K562 (cell line): ENCODE measurements at regions not wholly inside any gene's neighbourhood (a gene's known extent, or its start where the extent isn't known, plus 50 kb on each side); places are given as distances from the start of the nearest gene placed in this dataset.
"Not testable (repeated sequence)": the region's sequence is repeated elsewhere in the genome, so short reads cannot be mapped to it uniquely, and the experiment has no call there.

Experiments used
- ATAC-seq: fragments of 200-7000 bp; cut with Tn5 transposase; 3 replicates; pipeline ENCODE4 v1.9.1; 2020; ENCODE audit warnings: moderate library complexity
- BruUV-seq: library from RNA; stranded (reverse); fragments of 400-500 nt; replicated peaks from 2 replicates; lab custom pipeline; 2021; lab: Mats Ljungman, UMichigan
- CTCF ChIA-PET: fragments of 300-600 bp; formaldehyde crosslinking; extraction: SDS; loops from one replicate; lab custom pipeline; 2021; ENCODE audit warnings: low intra/inter-chr PET ratio; lab: Yijun Ruan, JAX
- POLR2A ChIA-PET: fragments of 300-600, 350-650 bp; sonication (Branson Sonifier 250); formaldehyde crosslinking; extraction: SDS; loops from one replicate; lab custom pipeline; 2021; ENCODE audit warnings: antibody characterized with exemption, inconsistent platforms; lab: Yijun Ruan, JAX
- DNase-seq, 4 experiments: peaks; one replicate each; pipeline versions ENCODE4 v3.0.0 to v3.0.0-alpha.2; 2011 to 2018; ENCODE audit warnings: low spot score in 3 of 4, mixed read lengths in 3 of 4; ENCODE audit errors: extremely low read depth in 1 of 4
- FAIRE-seq: peaks from 2 replicates; lab custom pipeline; 2011; peaks lifted over from hg19 to GRCh38; lab: Jason Lieb, UNC
- H2AFZ ChIP-seq: 2 replicates; pipeline ENCODE4 v1.6.0; 2011; ENCODE audit warnings: low read depth, low read length, control low read depth, inconsistent platforms
- H3K27ac ChIP-seq: fragments of 200-600 bp; 3 replicates; pipeline ENCODE4 v1.8.0; 2011; ENCODE audit warnings: low read depth, mild to moderate bottlenecking, control low read depth, inconsistent platforms, low read length, moderate library complexity, mixed read lengths; ENCODE audit errors: extremely low read depth
- H3K27me3 ChIP-seq, 2 experiments: fragments of 300-600 bp in 1 of 2; 2 replicates in 1 of 2; 3 replicates in 1 of 2; pipeline versions ENCODE4 v1.6.0 to v1.8.0; 2011; ENCODE audit warnings: inconsistent platforms in 2 of 2, low read length in 2 of 2, mild to moderate bottlenecking in 1 of 2, mixed read lengths in 1 of 2, moderate library complexity in 1 of 2; ENCODE audit not compliant: control insufficient read depth in 2 of 2, insufficient read depth in 2 of 2
- H3K36me3 ChIP-seq: fragments of 300-600 bp; 3 replicates; pipeline ENCODE4 v1.8.0; 2011; ENCODE audit warnings: mild to moderate bottlenecking, low read length, inconsistent platforms; ENCODE audit not compliant: control insufficient read depth, insufficient read depth
- H3K4me1 ChIP-seq, 2 experiments: fragments of 200-600 bp in 1 of 2; replicated peaks in 1 of 2; 2 replicates in 1 of 2; 3 replicates in 1 of 2; pipeline versions ENCODE4 v1.5.1 to v1.8.0; 2011; ENCODE audit warnings: inconsistent platforms in 2 of 2, low read length in 2 of 2, mild to moderate bottlenecking in 1 of 2, mixed read lengths in 1 of 2, moderate library complexity in 1 of 2; ENCODE audit not compliant: control insufficient read depth in 2 of 2, insufficient read depth in 2 of 2
- H3K4me2 ChIP-seq: 2 replicates; pipeline ENCODE4 v1.6.1; 2011; ENCODE audit warnings: low read length, control low read depth, inconsistent platforms, mixed read lengths; ENCODE audit not compliant: insufficient read depth
- H3K4me3 ChIP-seq: fragments of 200-600 bp; sonication (generic), shearing (Covaris generic); 2 replicates; pipeline ENCODE4 v1.5.1; 2016; ENCODE audit warnings: control low read depth, inconsistent platforms
- H3K79me2 ChIP-seq: fragments of 200-600 bp; 3 replicates; pipeline ENCODE4 v1.8.0; 2011; ENCODE audit warnings: low read length, inconsistent platforms; ENCODE audit not compliant: control insufficient read depth, insufficient read depth
- H3K9ac ChIP-seq, 2 experiments: 2 replicates each; pipeline versions ENCODE4 v1.6.0 to v1.6.1; 2011; ENCODE audit warnings: low read depth in 2 of 2, low read length in 2 of 2, control low read depth in 1 of 2, inconsistent platforms in 1 of 2, mild to moderate bottlenecking in 1 of 2, mixed read lengths in 1 of 2; ENCODE audit not compliant: insufficient read depth in 1 of 2
- H3K9me1 ChIP-seq: one replicate; pipeline ENCODE4 v1.6.0; 2011; ENCODE audit warnings: inconsistent platforms, mild to moderate bottlenecking, low read length, moderate library complexity; ENCODE audit not compliant: control insufficient read depth, insufficient read depth
- H3K9me3 ChIP-seq: replicated peaks from 2 replicates; pipeline ENCODE4 v1.5.1; 2011; ENCODE audit warnings: low read depth, low read length, inconsistent platforms; ENCODE audit not compliant: control insufficient read depth, insufficient read depth
- H4K20me1 ChIP-seq: replicated peaks from 2 replicates; pipeline ENCODE4 v1.6.1; 2011; ENCODE audit warnings: low read length, inconsistent platforms, mixed read lengths; ENCODE audit not compliant: control insufficient read depth, insufficient read depth
- ATF4 ChIP-seq: fragments of 450-650 bp; formaldehyde crosslinking; IDR thresholded peaks from 2 replicates; pipeline ENCODE4 v1.4.0; 2022; ENCODE audit warnings: mild to moderate bottlenecking, moderate library complexity
- ELF2 ChIP-seq: fragments of 250-450 bp; sonication (Bioruptor Pico); IDR thresholded peaks from 2 replicates; pipeline ENCODE4 v1.5.0; 2021; ENCODE audit warnings: mild to moderate bottlenecking
- PHB ChIP-seq: fragments of 250-450 bp; sonication (Bioruptor Pico); IDR thresholded peaks from 2 replicates; pipeline ENCODE4 v1.5.0; 2021
- WGBS: fragments of 100-300 bp; shearing (Covaris generic); methylation state at CpG from one replicate; pipeline ENCODE4 v1.1.6; 2016; ENCODE audit warnings: low coverage, mixed read lengths; ENCODE audit not compliant: insufficient coverage; ENCODE audit errors: missing lambda C conversion rate; 5-methylcytosine and 5-hydroxymethylcytosine counted together
- in situ Hi-C: fragments of 300-500 bp; cut with MboI; formaldehyde crosslinking; loops from 4 replicates; pipeline ENCODE4 v1.15.0; 2018; ENCODE audit warnings: inconsistent platforms, mixed read lengths
- intact Hi-C: fragments of 100-400 bp; cut with micrococcal nuclease; formaldehyde crosslinking; loops from 2 replicates; pipeline ENCODE4 v1.14.2; 2022

GRCh38 chr4:189147005-189147929 lies 793.4 kb upstream of the FRG1 start (continued):
- TF ChIP-seq ELF2 (CRISPR knock-in tag) = no peak
- TF ChIP-seq ATF4 (CRISPR knock-in tag) = no peak
- no peak for TF ChIP-seq PHB (CRISPR knock-in tag)

GRCh38 chr4:189155083-189155482 lies 785.6 kb upstream of the FRG1 start:
- H3K9ac ChIP-seq, BruUV-seq, CTCF ChIA-PET, ATAC-seq, H3K9me3 ChIP-seq, H3K4me3 ChIP-seq, H3K27ac ChIP-seq, DNase-seq, H3K79me2 ChIP-seq, intact Hi-C loops, H3K4me2 ChIP-seq, H3K36me3 ChIP-seq, in situ Hi-C loops, POLR2A ChIA-PET, H2AFZ ChIP-seq, FAIRE-seq, H3K4me1 ChIP-seq, H4K20me1 ChIP-seq, H3K9me1 ChIP-seq, H3K27me3 ChIP-seq: not testable (repeated sequence)
- 0% methylated on average over 5 of the region's 13 CpGs for WGBS
